AG20443 (cell line): ENCODE measurements at regions not wholly inside any gene's neighbourhood (a gene's known extent, or its start where the extent isn't known, plus 50 kb on each side); places are given as distances from the start of the nearest gene placed in this dataset.
"Not testable (repeated sequence)": the region's sequence is repeated elsewhere in the genome, so short reads cannot be mapped to it uniquely, and the experiment has no call there.

Experiments used
- DNase-seq: peaks from one replicate; pipeline ENCODE4 v3.0.0; 2012; ENCODE audit warnings: low spot score, mixed read lengths

- no peak for DNase-seq
Measured at GRCh38 chr2:186927867-186928191, 78.9 kb upstream of the ZSWIM2 start.

GRCh38 chr2:186927185-186927866, 78.4 kb upstream of the ZSWIM2 start:
- no peak for DNase-seq

DNA sequence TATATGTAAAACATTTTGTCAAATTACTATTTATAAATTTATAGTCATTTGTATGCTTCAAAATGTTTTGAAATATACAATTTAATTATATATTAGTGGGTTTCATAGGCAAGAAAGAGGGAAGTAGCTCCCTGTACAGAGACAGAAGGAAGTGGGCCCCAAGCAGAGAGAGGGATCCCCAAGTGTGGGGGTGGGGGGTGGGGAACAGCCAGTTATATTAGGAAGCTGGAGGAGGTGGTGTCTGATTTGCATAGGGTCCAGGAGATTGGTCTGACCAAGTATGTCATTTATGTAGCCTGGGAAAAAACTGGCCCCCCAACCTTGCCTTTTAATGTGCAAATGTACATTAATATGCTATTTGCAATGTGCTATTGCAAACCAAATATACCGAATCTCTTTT, 76.5 kb upstream of the ZSWIM2 start:
- no peak for DNase-seq

- not testable (repeated sequence) for DNase-seq
Measured at GRCh38 chr2:186922316-186922715, 73.3 kb upstream of the ZSWIM2 start.

DNA sequence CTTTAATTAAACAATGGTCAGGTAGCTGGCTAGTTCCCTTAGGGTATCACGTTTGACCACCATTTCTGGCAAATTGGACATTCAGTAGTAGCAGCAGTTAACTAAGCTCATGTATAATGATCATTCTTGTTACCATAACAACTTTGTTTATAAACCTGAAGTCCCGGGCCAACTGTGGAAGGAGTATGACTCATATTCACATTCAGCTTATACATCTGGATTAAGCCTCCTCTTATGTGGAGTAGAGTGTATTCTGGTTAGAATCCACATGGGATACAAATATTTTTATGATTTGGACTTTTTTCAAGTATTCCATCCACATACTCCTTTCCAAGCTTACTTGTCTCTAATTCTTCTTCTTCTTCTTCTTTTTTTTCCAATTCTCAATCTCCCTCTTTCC, 70.3 kb upstream of the ZSWIM2 start:
- no peak for DNase-seq

- no peak for DNase-seq
Measured at GRCh38 chr2:186918495-186918894, 69.5 kb upstream of the ZSWIM2 start.

- no peak for DNase-seq
Measured at GRCh38 chr2:186917866-186918265, 68.9 kb upstream of the ZSWIM2 start.

DNA sequence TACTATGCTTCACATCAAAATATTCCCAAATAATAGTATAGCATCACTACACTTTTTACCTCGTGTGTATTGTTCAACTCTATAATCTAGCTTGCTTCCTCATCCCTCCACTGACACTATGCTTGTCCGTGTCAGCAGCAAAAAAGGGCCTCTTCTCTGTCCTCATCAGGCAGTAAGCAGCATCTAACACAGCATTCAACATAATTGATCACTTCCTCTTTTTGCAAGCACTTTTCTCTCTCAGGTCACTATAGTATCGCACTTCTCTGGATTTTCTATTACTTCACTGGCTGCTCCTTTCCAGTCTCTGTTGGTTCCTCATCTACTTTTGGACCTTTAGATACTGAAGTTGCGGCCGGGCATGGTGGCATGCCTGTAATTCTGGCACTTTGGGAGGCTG, 64.9 kb upstream of the ZSWIM2 start:
- DNase-seq, result no peak

GRCh38 chr2:186912979-186913378, 64.0 kb upstream of the ZSWIM2 start:
- DNase-seq, result no peak

- DNase-seq, result no peak
Measured at GRCh38 chr2:186911551-186912085, 62.6 kb upstream of the ZSWIM2 start.

GRCh38 chr2:186910996-186911395, 62.0 kb upstream of the ZSWIM2 start:
- no peak for DNase-seq

DNA sequence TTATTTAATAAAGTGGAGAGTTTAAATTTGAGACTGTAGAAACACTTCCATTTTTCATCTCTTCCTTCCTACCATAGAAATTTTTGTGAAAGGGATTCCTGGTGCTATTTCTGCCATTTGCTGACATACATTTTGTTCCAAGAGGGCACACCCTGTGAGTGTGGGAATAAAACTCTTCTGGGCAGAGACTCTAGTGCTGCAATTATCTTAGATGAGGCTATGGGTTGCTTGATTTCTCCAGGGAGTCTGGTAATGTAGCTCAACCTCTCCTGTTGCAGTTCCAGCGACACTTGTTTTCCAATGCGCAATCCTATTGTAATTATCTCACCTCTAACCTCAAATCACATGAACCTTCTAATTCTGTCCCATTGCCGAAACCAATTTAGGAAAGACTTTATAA, 60.1 kb upstream of the ZSWIM2 start:
- no peak for DNase-seq

DNA sequence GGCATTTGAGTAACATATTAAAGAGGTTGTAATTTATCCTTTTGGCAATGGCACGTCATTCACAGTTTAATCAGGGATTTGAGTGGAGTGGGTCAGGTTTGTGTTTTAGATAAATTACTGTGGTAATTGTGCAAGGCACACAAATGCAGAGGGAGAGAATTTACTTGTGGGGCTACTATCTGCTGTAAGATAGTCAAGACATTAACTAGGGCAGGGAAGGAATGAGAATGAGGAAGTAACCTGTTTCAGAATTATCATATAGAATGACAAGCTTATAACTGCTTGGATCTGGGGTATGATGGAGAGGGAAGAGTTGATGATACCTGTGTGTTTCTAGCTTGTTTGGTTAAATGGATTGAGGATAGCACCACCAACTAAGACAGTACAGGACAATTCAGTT, 58.9 kb upstream of the ZSWIM2 start:
- DNase-seq, result no peak

DNA sequence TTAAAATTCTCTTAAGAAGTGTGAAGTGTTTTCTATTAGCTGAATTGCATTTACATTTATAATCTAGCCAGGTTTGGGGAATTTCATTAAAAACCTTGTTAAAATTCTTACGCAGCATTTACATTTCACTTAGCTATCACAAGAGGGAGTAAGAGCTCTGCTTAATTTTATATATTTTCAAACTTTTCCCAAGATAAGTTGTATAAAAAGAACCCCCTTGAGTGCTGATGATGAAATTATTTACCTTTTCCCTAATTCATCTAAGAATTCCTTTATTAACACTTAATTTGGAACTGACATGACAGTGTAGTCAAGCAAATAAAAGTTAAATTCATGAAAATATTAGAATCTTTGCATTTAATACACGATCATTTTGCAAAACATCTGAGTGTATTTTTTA, 54.2 kb upstream of the ZSWIM2 start:
- DNase-seq, result no peak
